Endothelial cell of umbilical vein (primary cell): ENCODE measurements at regions not wholly inside any gene's neighbourhood (a gene's known extent, or its start where the extent isn't known, plus 50 kb on each side); places are given as distances from the start of the nearest gene placed in this dataset.

Experiments used
- BruUV-seq: library from RNA; stranded (reverse); fragments of 400-500 nt; replicated peaks from 2 replicates; lab custom pipeline; 2021; lab: Mats Ljungman, UMichigan
- CTCF ChIA-PET: fragments of 300-600, 350-600 bp; sonication (Branson Sonifier 250); formaldehyde crosslinking; loops from one replicate; lab custom pipeline; 2021; ENCODE audit warnings: antibody characterized with exemption, inconsistent platforms; lab: Charles Lee
- POLR2A ChIA-PET: fragments of 300-600, 350-600 bp; sonication (Branson Sonifier 250); formaldehyde crosslinking; loops from one replicate; lab custom pipeline; 2021; ENCODE audit warnings: antibody characterized with exemption, inconsistent platforms; lab: Charles Lee
- DNase-seq: peaks from one replicate; pipeline ENCODE4 v3.0.0-alpha.2; 2011; ENCODE audit warnings: low read depth, low spot score
- FAIRE-seq: peaks from 2 replicates; lab custom pipeline; 2011; peaks lifted over from hg19 to GRCh38; lab: Jason Lieb, UNC
- H2AFZ ChIP-seq: 2 replicates; pipeline ENCODE4 v1.6.0; 2012; ENCODE audit warnings: low read depth, low read length, control low read depth, inconsistent platforms
- H3K27ac ChIP-seq: 2 replicates; pipeline ENCODE4 v1.5.1; 2011; ENCODE audit warnings: low read depth, mild to moderate bottlenecking, control low read depth, low read length, moderate library complexity; ENCODE audit not compliant: insufficient read depth
- H3K27me3 ChIP-seq, 2 experiments: 2 replicates each; pipeline versions ENCODE4 v1.6.0 to v1.6.1; 2011; ENCODE audit warnings: low read length in 2 of 2, mixed read lengths in 1 of 2; ENCODE audit not compliant: control insufficient read depth in 2 of 2, insufficient read depth in 2 of 2
- H3K36me3 ChIP-seq, 2 experiments: 2 replicates in 1 of 2; 3 replicates in 1 of 2; pipeline ENCODE4 v1.5.1; 2011; ENCODE audit warnings: low read length in 2 of 2, mild to moderate bottlenecking in 1 of 2, moderate library complexity in 1 of 2; ENCODE audit not compliant: control insufficient read depth in 2 of 2, insufficient read depth in 2 of 2; ENCODE audit errors: extremely low read depth in 1 of 2
- H3K4me1 ChIP-seq: 3 replicates; pipeline ENCODE4 v1.5.1; 2011; ENCODE audit warnings: mild to moderate bottlenecking, low read length; ENCODE audit not compliant: control insufficient read depth, insufficient read depth; ENCODE audit errors: extremely low read depth
- H3K4me2 ChIP-seq: 2 replicates; pipeline ENCODE4 v1.6.1; 2011; ENCODE audit warnings: low read length, control low read depth, mixed read lengths; ENCODE audit not compliant: insufficient read depth
- H3K4me3 ChIP-seq, 3 experiments: fragments of 200-600 bp in 1 of 3; sonication (generic), shearing (Covaris generic) in 1 of 3; replicated peaks in 1 of 3; 2 replicates each; pipeline ENCODE4 v1.5.1; 2011 to 2016; ENCODE audit warnings: control low read depth in 3 of 3, low read length in 3 of 3, mild to moderate bottlenecking in 2 of 3, inconsistent platforms in 1 of 3, low read depth in 1 of 3, moderate library complexity in 1 of 3; ENCODE audit not compliant: insufficient read depth in 1 of 3
- H3K79me2 ChIP-seq: 2 replicates; pipeline ENCODE4 v1.6.0; 2012; ENCODE audit warnings: low read length, inconsistent platforms; ENCODE audit not compliant: control insufficient read depth, insufficient read depth
- H3K9ac ChIP-seq: replicated peaks from 2 replicates; pipeline ENCODE3; 2011; ENCODE audit warnings: low read length, control low read depth; ENCODE audit not compliant: insufficient read depth; ENCODE audit errors: extremely low read depth
- H3K9me1 ChIP-seq: replicated peaks from 3 replicates; pipeline ENCODE4 v1.6.0; 2011; ENCODE audit warnings: mild to moderate bottlenecking, low read length; ENCODE audit not compliant: control insufficient read depth, insufficient read depth; ENCODE audit errors: extremely low read depth
- H3K9me3 ChIP-seq: replicated peaks from 2 replicates; pipeline ENCODE4 v1.5.1; 2012; ENCODE audit warnings: low read length, inconsistent platforms; ENCODE audit not compliant: control insufficient read depth, insufficient read depth
- H4K20me1 ChIP-seq: replicated peaks from 2 replicates; pipeline ENCODE3; 2011; ENCODE audit warnings: mild to moderate bottlenecking, low read length; ENCODE audit not compliant: control insufficient read depth, insufficient read depth; ENCODE audit errors: extremely low read depth
- CTCF ChIP-seq, 2 donors: IDR thresholded peaks; 1 replicate in 1 of 2; 2 replicates in 1 of 2; pipeline ENCODE4 v1.5.1; 2011; ENCODE audit warnings: low read length in 2 of 2, mild to moderate bottlenecking in 2 of 2, moderate library complexity in 2 of 2, control low read depth in 1 of 2, inconsistent platforms in 1 of 2, low read depth in 1 of 2; ENCODE audit not compliant: insufficient read depth in 1 of 2; ENCODE audit errors: extremely low read depth in 1 of 2
- EZH2 ChIP-seq: IDR thresholded peaks from 2 replicates; pipeline ENCODE4 v1.6.1; 2012; ENCODE audit warnings: borderline replicate concordance, low read depth, mild to moderate bottlenecking, moderate library complexity, low read length, inconsistent platforms; ENCODE audit not compliant: severe bottlenecking
- FOS ChIP-seq: IDR thresholded peaks from 2 replicates; pipeline ENCODE4 v1.6.1; 2011; ENCODE audit warnings: mild to moderate bottlenecking, low read length, moderate library complexity, borderline replicate concordance; ENCODE audit not compliant: insufficient read depth
- GATA2 ChIP-seq: IDR thresholded peaks from 2 replicates; pipeline ENCODE4 v1.7.0; 2011; ENCODE audit warnings: low read depth, mild to moderate bottlenecking, moderate library complexity, mixed read lengths, low read length; ENCODE audit not compliant: insufficient read length, insufficient read depth
- JUN ChIP-seq: IDR thresholded peaks from 2 replicates; pipeline ENCODE4 v1.6.1; 2011; ENCODE audit warnings: borderline replicate concordance, low read depth; ENCODE audit not compliant: insufficient read length, insufficient read depth
- MAX ChIP-seq: IDR thresholded peaks from 2 replicates; pipeline ENCODE4 v1.6.1; 2011; ENCODE audit not compliant: insufficient read depth, insufficient read length
- MYC ChIP-seq: IDR thresholded peaks from one replicate; pipeline ENCODE4 v1.6.1; 2011; ENCODE audit warnings: mild to moderate bottlenecking, low read depth, low read length
- POLR2A ChIP-seq: IDR thresholded peaks from 2 replicates; pipeline ENCODE4 v1.6.1; 2012; ENCODE audit warnings: low read depth, mild to moderate bottlenecking, control low read depth, low read length
- POLR2AphosphoS5 ChIP-seq: IDR thresholded peaks from 2 replicates; pipeline ENCODE4 v1.6.1; 2012; ENCODE audit warnings: low read depth, mild to moderate bottlenecking, control low read depth, low read length, moderate library complexity; ENCODE audit not compliant: insufficient read depth
- dilution Hi-C: fragments of 300-500 bp; cut with MboI; formaldehyde crosslinking; loops from one replicate; pipeline ENCODE4 v1.15.0; 2019; ENCODE audit warnings: low sequenced_read_pairs; ENCODE audit not compliant: extremely low pct_ligation_motif_present
- intact Hi-C: fragments of 100-400 bp; cut with micrococcal nuclease; formaldehyde crosslinking; loops from one replicate; pipeline ENCODE4 v1.10.0; 2022

- dilution Hi-C loops (no loop called here), intact Hi-C loops (no loop called here)
- Histone ChIP-seq H3K36me3 (no peaks in the 10 kb centered on the region), H3K79me2 (no peaks in the 10 kb centered on the region), H3K4me2 (no peak overlapping the region), H4K20me1 (no peaks in the 10 kb centered on the region), H3K4me3 (no peak overlapping the region), H3K27me3 (no peaks in the 10 kb centered on the region), H3K9ac (no peak overlapping the region), H3K4me1 (peaks cover 18% of the 10 kb centered on the region), H2AFZ (no peak overlapping the region), H3K9me1 (no peaks in the 10 kb centered on the region), H3K27ac (no peak overlapping the region), H3K9me3 (no peaks in the 10 kb centered on the region)
- FAIRE-seq (no peak), DNase-seq (no peak)
- TF ChIP-seq GATA2 (no peak), POLR2AphosphoS5 (no peak), FOS (no peak), EZH2 (no peak), CTCF (IDR thresholded peaks at IDR 0.05; ENCODE audit: extremely low read depth in 1 of 2, insufficient read depth in 1 of 2, low read depth in 1 of 2, low read length in 2 of 2) (no peak)
- ChIA-PET CTCF (no interaction called here), POLR2A (no interaction called here)
- BruUV-seq = no TSS peak
These were observed 482.2 kb upstream of the GOT2 start for GRCh38 chr16:59216291-59216690.

GRCh38 chr16:59214455-59214854 is 480.3 kb upstream of the GOT2 start:
- no peaks in the 10 kb centered on the region for H3K9me1 ChIP-seq
- dilution Hi-C loops = no loop called here
- H3K27ac ChIP-seq = no peak overlapping the region
- H2AFZ ChIP-seq = no peak overlapping the region
- H4K20me1 ChIP-seq = no peaks in the 10 kb centered on the region
- ChIA-PET CTCF (interaction anchor here (1.0 kb wide), 1 partner anchor 22 kb away, joined by 3 read pairs; no protein-coding TSS in a partner anchor), POLR2A (no interaction called here)
- no peaks in the 10 kb centered on the region for H3K9me3 ChIP-seq
- no peak overlapping the region for H3K9ac ChIP-seq
- no peak for DNase-seq
- no peak overlapping the region for H3K4me3 ChIP-seq
- no peak for FAIRE-seq
- no peak for TF ChIP-seq FOS
- TF ChIP-seq EZH2 = no peak
- TF ChIP-seq POLR2AphosphoS5 = no peak
- no peak for TF ChIP-seq MAX
- TF ChIP-seq MYC = no peak
- TF ChIP-seq JUN = no peak
- TF ChIP-seq CTCF (IDR thresholded peaks at IDR 0.05; ENCODE audit: extremely low read depth in 1 of 2, insufficient read depth in 1 of 2, low read depth in 1 of 2, low read length in 2 of 2) = no peak
- TF ChIP-seq GATA2 = no peak
- no peak for TF ChIP-seq POLR2A
- H3K36me3 ChIP-seq = no peaks in the 10 kb centered on the region
- H3K4me2 ChIP-seq = no peak overlapping the region
- H3K27me3 ChIP-seq = no peaks in the 10 kb centered on the region
- peaks cover 33% of the 10 kb centered on the region for H3K4me1 ChIP-seq
- intact Hi-C loops = loop anchor here (5.0 kb wide), 1 partner anchor 878 kb away; no protein-coding TSS in a partner anchor
- BruUV-seq = no TSS peak
- no peaks in the 10 kb centered on the region for H3K79me2 ChIP-seq
